Mesothelial cell of epicardium (in vitro differentiated cells): ENCODE measurements at regions not wholly inside any gene's neighbourhood (a gene's known extent, or its start where the extent isn't known, plus 50 kb on each side); places are given as distances from the start of the nearest gene placed in this dataset.

Experiments
- DNase-seq, 2 experiments: peaks; one replicate each; pipeline ENCODE4 v3.0.0; 2021; ENCODE audit warnings: low spot score in 2 of 2; ENCODE audit not compliant: unreplicated experiment in 2 of 2
- H3K27ac Mint-ChIP-seq: 2 replicates; pipeline ENCODE4 v1.8.0; 2021; ENCODE audit warnings: mixed read lengths
- H3K27me3 Mint-ChIP-seq: 2 replicates; pipeline ENCODE4 v1.8.0; 2021; ENCODE audit warnings: low read depth, mixed read lengths
- H3K36me3 Mint-ChIP-seq: 2 replicates; pipeline ENCODE4 v1.8.0; 2021; ENCODE audit warnings: mixed read lengths
- H3K4me1 Mint-ChIP-seq: 2 replicates; pipeline ENCODE4 v1.8.0; 2021; ENCODE audit warnings: mixed read lengths
- H3K4me3 Mint-ChIP-seq: 2 replicates; pipeline ENCODE4 v1.8.0; 2021; ENCODE audit warnings: mild to moderate bottlenecking, moderate library complexity, mixed read lengths
- H3K9me3 Mint-ChIP-seq: 2 replicates; pipeline ENCODE4 v1.8.0; 2021; ENCODE audit warnings: mixed read lengths
- TF ChIP-seq, protein P1 (sequence below): fragments of 200-600 bp; sonication (generic); IDR thresholded peaks from one replicate; pipeline ENCODE4 v1.5.0; 2021; ENCODE audit warnings: antibody characterized with exemption; ENCODE audit not compliant: unreplicated experiment

DNA sequence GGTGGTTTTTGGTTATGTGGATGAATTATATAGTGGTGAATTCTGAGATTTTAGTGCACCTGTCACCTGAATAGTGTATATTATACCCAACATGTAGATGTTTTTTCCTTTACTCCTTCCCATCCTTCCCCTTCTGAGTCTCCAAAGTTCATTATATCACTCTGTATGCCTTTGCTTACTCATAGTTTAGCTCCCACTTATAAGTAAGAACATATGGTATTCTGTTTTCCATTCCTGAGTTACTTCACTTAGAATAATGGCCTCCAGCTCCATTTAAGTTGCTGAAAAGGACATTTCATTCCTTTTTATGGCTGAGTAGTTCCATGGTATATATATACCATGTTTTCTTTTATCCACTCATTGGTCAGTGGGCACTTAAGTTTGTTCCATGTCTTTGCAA is 161.6 kb upstream of the CD180 start:
- H3K36me3 Mint-ChIP-seq, result no peaks in the 10 kb centered on the region
- H3K4me3 Mint-ChIP-seq, result no peak overlapping the region
- TF ChIP-seq, protein P1, sequence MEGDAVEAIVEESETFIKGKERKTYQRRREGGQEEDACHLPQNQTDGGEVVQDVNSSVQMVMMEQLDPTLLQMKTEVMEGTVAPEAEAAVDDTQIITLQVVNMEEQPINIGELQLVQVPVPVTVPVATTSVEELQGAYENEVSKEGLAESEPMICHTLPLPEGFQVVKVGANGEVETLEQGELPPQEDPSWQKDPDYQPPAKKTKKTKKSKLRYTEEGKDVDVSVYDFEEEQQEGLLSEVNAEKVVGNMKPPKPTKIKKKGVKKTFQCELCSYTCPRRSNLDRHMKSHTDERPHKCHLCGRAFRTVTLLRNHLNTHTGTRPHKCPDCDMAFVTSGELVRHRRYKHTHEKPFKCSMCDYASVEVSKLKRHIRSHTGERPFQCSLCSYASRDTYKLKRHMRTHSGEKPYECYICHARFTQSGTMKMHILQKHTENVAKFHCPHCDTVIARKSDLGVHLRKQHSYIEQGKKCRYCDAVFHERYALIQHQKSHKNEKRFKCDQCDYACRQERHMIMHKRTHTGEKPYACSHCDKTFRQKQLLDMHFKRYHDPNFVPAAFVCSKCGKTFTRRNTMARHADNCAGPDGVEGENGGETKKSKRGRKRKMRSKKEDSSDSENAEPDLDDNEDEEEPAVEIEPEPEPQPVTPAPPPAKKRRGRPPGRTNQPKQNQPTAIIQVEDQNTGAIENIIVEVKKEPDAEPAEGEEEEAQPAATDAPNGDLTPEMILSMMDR, result no peak
- peaks cover 4% of the 10 kb centered on the region for H3K9me3 Mint-ChIP-seq
- H3K27me3 Mint-ChIP-seq, result no peaks in the 10 kb centered on the region
- H3K4me1 Mint-ChIP-seq, result peaks cover 19% of the 10 kb centered on the region
- no peak for DNase-seq
- H3K27ac Mint-ChIP-seq, result no peak overlapping the region

DNA sequence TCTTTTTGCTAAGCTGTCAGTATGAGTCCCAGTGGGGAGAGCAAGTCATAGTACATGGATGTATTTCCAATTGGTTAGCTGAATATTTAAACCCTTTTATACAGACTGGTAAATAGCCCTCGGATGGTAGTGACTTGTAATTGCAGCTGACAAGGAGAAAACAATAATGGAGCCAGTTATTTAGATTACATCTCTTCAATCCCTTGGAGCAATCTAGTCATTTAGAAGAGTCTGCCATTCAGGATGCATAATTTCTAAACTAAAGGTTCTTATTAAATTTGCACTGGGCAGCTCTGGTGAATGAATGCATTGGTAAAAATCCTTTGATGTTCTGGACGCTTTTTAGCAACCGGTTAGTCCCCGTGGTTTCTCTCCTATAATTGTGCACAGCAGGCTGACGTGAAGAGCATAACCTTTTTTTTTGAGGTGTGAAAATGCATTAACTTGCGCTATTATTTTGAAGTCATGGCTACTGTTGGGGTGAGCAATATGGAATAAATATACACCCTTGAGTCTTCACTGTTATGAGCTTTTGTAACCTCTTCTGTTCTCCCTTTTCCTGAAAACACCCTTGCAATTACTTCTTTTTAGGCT is 158.6 kb upstream of the CD180 start:
- TF ChIP-seq, protein P1, result no peak
- no peak overlapping the region for H3K4me3 Mint-ChIP-seq
- no peaks in the 10 kb centered on the region for H3K27me3 Mint-ChIP-seq
- no peak for DNase-seq
- H3K27ac Mint-ChIP-seq, result no peak overlapping the region
- no peaks in the 10 kb centered on the region for H3K36me3 Mint-ChIP-seq
- peaks cover 13% of the 10 kb centered on the region for H3K4me1 Mint-ChIP-seq
- peaks cover 4% of the 10 kb centered on the region for H3K9me3 Mint-ChIP-seq

DNA sequence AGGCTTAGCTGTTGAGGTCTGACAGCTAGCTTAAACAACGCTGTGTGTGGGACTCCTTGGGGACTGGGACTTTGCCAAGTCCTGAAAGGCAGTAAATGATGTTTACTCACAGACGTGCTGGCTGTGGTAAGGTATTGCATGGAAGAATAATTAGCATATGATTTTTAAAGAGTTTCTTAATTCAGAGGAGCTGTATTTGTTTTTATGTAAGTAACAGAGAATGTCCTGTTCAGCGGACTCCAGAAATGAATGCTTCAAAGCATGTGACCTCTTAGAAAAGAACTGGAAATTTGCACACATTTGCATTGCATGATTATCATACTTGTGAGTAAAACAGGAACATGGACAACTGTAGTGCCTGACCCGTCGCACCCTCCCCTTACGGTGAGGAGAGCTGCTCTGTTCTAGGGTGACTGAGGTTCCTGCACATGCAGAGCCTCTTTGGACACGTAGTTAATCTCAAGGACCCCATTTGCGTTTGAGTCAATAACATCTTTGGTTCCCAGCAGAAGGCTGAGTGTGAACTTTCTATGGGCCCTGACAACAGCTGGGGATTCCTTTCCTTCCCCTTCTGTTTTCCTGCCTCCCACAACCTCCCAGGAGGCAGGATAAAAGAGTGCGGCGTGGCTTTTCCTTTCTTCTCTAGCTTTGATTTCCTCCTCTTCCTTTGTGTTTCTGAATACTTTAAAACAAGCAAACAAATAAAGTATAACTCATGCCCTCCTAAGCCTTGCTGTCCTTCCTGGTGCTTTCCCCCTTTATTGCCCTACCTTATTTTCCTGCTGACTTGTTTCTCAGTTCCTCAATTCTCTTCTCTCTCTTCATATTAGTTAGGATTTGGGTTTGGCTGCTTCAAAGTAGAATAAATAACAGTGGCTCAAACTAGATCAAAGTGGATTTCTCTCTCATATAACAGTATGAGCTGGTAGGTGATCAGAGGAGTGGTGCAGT is 157.2 kb upstream of the CD180 start:
- no peak overlapping the region for H3K27ac Mint-ChIP-seq
- no peak for DNase-seq
- no peaks in the 10 kb centered on the region for H3K27me3 Mint-ChIP-seq

GRCh38 chr5:67350618-67351201 is 154.1 kb upstream of the CD180 start:
- Mint-ChIP-seq H3K9me3 (peaks cover 13% of the 10 kb centered on the region), H3K4me3 (no peak overlapping the region), H3K36me3 (no peaks in the 10 kb centered on the region), H3K27me3 (no peaks in the 10 kb centered on the region), H3K27ac (no peak overlapping the region), H3K4me1 (peaks cover 8% of the 10 kb centered on the region)
- DNase-seq, result no peak
- TF ChIP-seq, protein P1, result no peak

More for the DNA sequence above, 157.2 kb upstream of the CD180 start:
- no peaks in the 10 kb centered on the region for H3K36me3 Mint-ChIP-seq
- H3K4me1 Mint-ChIP-seq, result peaks cover 8% of the 10 kb centered on the region
- H3K9me3 Mint-ChIP-seq, result peaks cover under 1% of the 10 kb centered on the region
- H3K4me3 Mint-ChIP-seq, result no peak overlapping the region
- TF ChIP-seq, protein P1, result no peak

- no peak for DNase-seq
- TF ChIP-seq, protein P1, result no peak
- H3K27ac Mint-ChIP-seq, result no peak overlapping the region
- no peak overlapping the region for H3K4me3 Mint-ChIP-seq
- H3K36me3 Mint-ChIP-seq, result no peaks in the 10 kb centered on the region
- H3K9me3 Mint-ChIP-seq, result peaks cover 14% of the 10 kb centered on the region
- no peaks in the 10 kb centered on the region for H3K27me3 Mint-ChIP-seq
- peaks cover 6% of the 10 kb centered on the region for H3K4me1 Mint-ChIP-seq
Measured at GRCh38 chr5:67350185-67350584, 153.6 kb upstream of the CD180 start.
